A549 (cell line): ENCODE measurements at regions not wholly inside any gene's neighbourhood (a gene's known extent, or its start where the extent isn't known, plus 50 kb on each side); places are given as distances from the start of the nearest gene placed in this dataset.

Experiments used
- CEBPB ChIP-seq, 2 experiments: fragments of >200 bp in 1 of 2; sonication (Bioruptor Twin) in 1 of 2; formaldehyde crosslinking in 1 of 2; IDR thresholded peaks; 2 replicates each; pipeline ENCODE4 v1.6.1; 2012 to 2016
- CTCF ChIP-seq: fragments of >200 bp; sonication (Bioruptor Twin); formaldehyde crosslinking; IDR thresholded peaks from 3 replicates; pipeline ENCODE4 v1.5.1; 2016
- E2F6 ChIP-seq: IDR thresholded peaks from 2 replicates; pipeline ENCODE4 v1.6.1; 2012; ENCODE audit warnings: low read depth, borderline replicate concordance
- FOXS1 ChIP-seq: fragments of 250-450 bp; sonication (Bioruptor Pico); IDR thresholded peaks from 2 replicates; pipeline ENCODE4 v1.5.0; 2020; ENCODE audit warnings: mild to moderate bottlenecking, moderate library complexity
- HDAC2 ChIP-seq: fragments of 200-600 bp; sonication (generic); IDR thresholded peaks from 2 replicates; pipeline ENCODE4 v1.6.1; 2016
- KDM1A ChIP-seq: fragments of 200-600 bp; sonication (generic); IDR thresholded peaks from 2 replicates; pipeline ENCODE4 v1.6.1; 2016; ENCODE audit warnings: low read depth, mild to moderate bottlenecking
- MAZ ChIP-seq: fragments of 150-350 bp; IDR thresholded peaks from 2 replicates; pipeline ENCODE4 v1.6.1; 2014; ENCODE audit warnings: antibody characterized with exemption, low read depth, low read length, borderline replicate concordance
- PBX3 ChIP-seq: IDR thresholded peaks from 2 replicates; pipeline ENCODE4 v1.6.1; 2012
- POLR2A ChIP-seq: IDR thresholded peaks from 2 replicates; pipeline ENCODE4 v1.6.1; 2012; ENCODE audit warnings: mild to moderate bottlenecking, low read length
- POLR2AphosphoS2 ChIP-seq: conservative IDR thresholded peaks from 2 replicates; pipeline ENCODE4 v1.6.1; 2012; ENCODE audit warnings: low read length, improper control_type of control experiment, inconsistent platforms
- RFX5 ChIP-seq: fragments of 450-650 bp; IDR thresholded peaks from 2 replicates; pipeline ENCODE4 v1.7.1; 2014; ENCODE audit warnings: antibody characterized with exemption, mild to moderate bottlenecking, moderate library complexity
- SMC3 ChIP-seq: fragments of >200 bp; sonication (Bioruptor Twin); formaldehyde crosslinking; IDR thresholded peaks from 3 replicates; pipeline ENCODE4 v1.6.1; 2018; ENCODE audit warnings: inconsistent platforms

GRCh38 chr17:65407017-65407416 is 154.4 kb downstream of the AXIN2 start:
- TF ChIP-seq HDAC2 = no peak
- no peak for TF ChIP-seq POLR2AphosphoS2
- no peak for TF ChIP-seq CTCF
- TF ChIP-seq POLR2A = no peak
- TF ChIP-seq KDM1A = no peak
- TF ChIP-seq RFX5 = no peak
- no peak for TF ChIP-seq E2F6
- no peak for TF ChIP-seq FOXS1
- no peak for TF ChIP-seq MAZ
- no peak for TF ChIP-seq CEBPB (IDR thresholded peaks at IDR 0.05)
- TF ChIP-seq PBX3 = no peak
- no peak for TF ChIP-seq SMC3
